ENCODE measurements at regions not wholly inside any gene's neighbourhood (a gene's known extent, or its start where the extent isn't known, plus 50 kb on each side); places are given as distances from the start of the nearest gene placed in this dataset.

GRCh38 chr3:86562090-86562489 is 428.9 kb downstream of the VGLL3 start:
- no peaks in the 10 kb centered on the region for H3K27me3 Mint-ChIP-seq (ENCODE audit: low read depth, poor library complexity)
- H3K27ac Mint-ChIP-seq: no peak overlapping the region
- no peaks in the 10 kb centered on the region for H3K4me1 Mint-ChIP-seq

GRCh38 chr3:86561215-86561614 is 429.7 kb downstream of the VGLL3 start:
- H3K9me3 Mint-ChIP-seq: no peaks in the 10 kb centered on the region
- no peak for TF ChIP-seq CTCF (IDR thresholded peaks at IDR 0.05)
- no peak for DNase-seq
- H3K36me3 Mint-ChIP-seq (ENCODE audit: low read depth): no peaks in the 10 kb centered on the region
- no peak overlapping the region for H3K4me3 Mint-ChIP-seq
- H3K27me3 Mint-ChIP-seq (ENCODE audit: low read depth, poor library complexity): no peaks in the 10 kb centered on the region
- no peaks in the 10 kb centered on the region for H3K4me1 Mint-ChIP-seq
- no peak overlapping the region for H3K27ac Mint-ChIP-seq

More at GRCh38 chr3:86562090-86562489, 428.9 kb downstream of the VGLL3 start:
- no peaks in the 10 kb centered on the region for H3K36me3 Mint-ChIP-seq (ENCODE audit: low read depth)
- no peak overlapping the region for H3K4me3 Mint-ChIP-seq
- no peak for TF ChIP-seq CTCF (IDR thresholded peaks at IDR 0.05)
- no peaks in the 10 kb centered on the region for H3K9me3 Mint-ChIP-seq
- no peak for DNase-seq

- TF ChIP-seq CTCF (IDR thresholded peaks at IDR 0.05): no peak
- Mint-ChIP-seq H3K27ac (no peak overlapping the region), H3K36me3 (ENCODE audit: low read depth) (no peaks in the 10 kb centered on the region), H3K4me1 (no peaks in the 10 kb centered on the region), H3K27me3 (ENCODE audit: low read depth, poor library complexity) (no peaks in the 10 kb centered on the region), H3K4me3 (no peak overlapping the region), H3K9me3 (no peaks in the 10 kb centered on the region)
- DNase-seq: no peak
Observed at GRCh38 chr3:86554383-86554782, 436.6 kb downstream of the VGLL3 start.

GRCh38 chr3:86547692-86548091 is 443.3 kb downstream of the VGLL3 start:
- Mint-ChIP-seq H3K36me3 (ENCODE audit: low read depth) (no peaks in the 10 kb centered on the region), H3K4me3 (no peak overlapping the region), H3K4me1 (no peaks in the 10 kb centered on the region), H3K27ac (no peak overlapping the region), H3K27me3 (ENCODE audit: low read depth, poor library complexity) (no peaks in the 10 kb centered on the region), H3K9me3 (no peaks in the 10 kb centered on the region)
- DNase-seq: no peak
- no peak for TF ChIP-seq CTCF (IDR thresholded peaks at IDR 0.05)

GRCh38 chr3:86537171-86537570 is 453.8 kb downstream of the VGLL3 start:
- H3K4me3 Mint-ChIP-seq: no peak overlapping the region
- no peaks in the 10 kb centered on the region for H3K4me1 Mint-ChIP-seq
- no peak for TF ChIP-seq CTCF (IDR thresholded peaks at IDR 0.05)

GRCh38 chr3:86519819-86520218 is 471.1 kb downstream of the VGLL3 start:
- Mint-ChIP-seq H3K9me3 (no peaks in the 10 kb centered on the region), H3K36me3 (ENCODE audit: low read depth) (no peaks in the 10 kb centered on the region), H3K27me3 (ENCODE audit: low read depth, poor library complexity) (no peaks in the 10 kb centered on the region), H3K4me1 (no peaks in the 10 kb centered on the region), H3K4me3 (no peak overlapping the region), H3K27ac (no peak overlapping the region)
- no peak for DNase-seq
- TF ChIP-seq CTCF (IDR thresholded peaks at IDR 0.05): no peak

More at GRCh38 chr3:86537171-86537570, 453.8 kb downstream of the VGLL3 start:
- Mint-ChIP-seq H3K9me3 (peaks cover 8% of the 10 kb centered on the region), H3K36me3 (ENCODE audit: low read depth) (no peaks in the 10 kb centered on the region), H3K27ac (no peak overlapping the region), H3K27me3 (ENCODE audit: low read depth, poor library complexity) (no peaks in the 10 kb centered on the region)
- no peak for DNase-seq
